ENCODE measurements at regions not wholly inside any gene's neighbourhood (a gene's known extent, or its start where the extent isn't known, plus 50 kb on each side); places are given as distances from the start of the nearest gene placed in this dataset.

- TF ChIP-seq ZBTB43 (CRISPR knock-in tag; IDR thresholded peaks at IDR 0.05) (no peak), CTCF (IDR thresholded peaks at IDR 0.05) (no peak), CBFB (CRISPR knock-in tag; IDR thresholded peaks at IDR 0.05; ENCODE audit: low read depth) (no peak), KAT7 (CRISPR knock-in tag; IDR thresholded peaks at IDR 0.05; ENCODE audit: borderline replicate concordance) (no peak), NR2C2 (CRISPR knock-in tag; IDR thresholded peaks at IDR 0.05) (no peak), TCF7 (CRISPR knock-in tag; IDR thresholded peaks at IDR 0.05; ENCODE audit: low read depth) (no peak), MYBL2 (CRISPR knock-in tag; IDR thresholded peaks at IDR 0.05) (no peak), IRF2 (CRISPR knock-in tag; IDR thresholded peaks at IDR 0.05; ENCODE audit: borderline replicate concordance, low read depth) (no peak), USF2 (CRISPR knock-in tag; IDR thresholded peaks at IDR 0.05) (no peak), ATF2 (CRISPR knock-in tag; IDR thresholded peaks at IDR 0.05; ENCODE audit: borderline replicate concordance, low read depth) (no peak), TEAD4 (CRISPR knock-in tag; IDR thresholded peaks at IDR 0.05) (no peak), SP1 (CRISPR knock-in tag; conservative IDR thresholded peaks at IDR 0.05) (no peak), ZSCAN18 (CRISPR knock-in tag; IDR thresholded peaks at IDR 0.05) (no peak), AFF4 (CRISPR knock-in tag; IDR thresholded peaks at IDR 0.05; ENCODE audit: borderline replicate concordance) (no peak)
Measured at GRCh38 chr9:118321788-118322187, 617.6 kb downstream of the TLR4 start.

Measured in WTC11 (cell line).